Memory B cell (primary cell): ENCODE measurements at regions not wholly inside any gene's neighbourhood (a gene's known extent, or its start where the extent isn't known, plus 50 kb on each side); places are given as distances from the start of the nearest gene placed in this dataset.

Source experiments
- ATAC-seq: fragments of 150-1000 bp; cut with Tn5 transposase; 2 replicates; pipeline ENCODE4 v1.10.0; 2021; ENCODE audit warnings: low read depth, mild to moderate bottlenecking, moderate library complexity
- DNase-seq, 2 donors: peaks; one replicate each; pipeline ENCODE4 v3.0.0; 2022; ENCODE audit warnings: low spot score in 2 of 2
- H3K27ac Mint-ChIP-seq: one replicate; pipeline ENCODE4 v1.8.0; 2022; ENCODE audit warnings: mild to moderate bottlenecking, moderate library complexity, mixed read lengths
- H3K27me3 Mint-ChIP-seq: one replicate; pipeline ENCODE4 v1.8.0; 2022; ENCODE audit warnings: mixed read lengths
- H3K36me3 Mint-ChIP-seq: one replicate; pipeline ENCODE4 v1.8.0; 2022; ENCODE audit warnings: mild to moderate bottlenecking, mixed read lengths
- H3K4me1 Mint-ChIP-seq: one replicate; pipeline ENCODE4 v1.8.0; 2022; ENCODE audit warnings: mixed read lengths
- H3K4me3 Mint-ChIP-seq: one replicate; pipeline ENCODE4 v1.8.0; 2022; ENCODE audit warnings: mild to moderate bottlenecking, moderate library complexity, mixed read lengths
- H3K9me3 Mint-ChIP-seq: one replicate; pipeline ENCODE4 v1.8.0; 2022; ENCODE audit warnings: mixed read lengths

GRCh38 chr3:107977221-107978130 is 113.4 kb downstream of the CD47 start:
- Mint-ChIP-seq H3K4me1 (peaks cover 5% of the 10 kb centered on the region), H3K27me3 (peaks cover 2% of the 10 kb centered on the region), H3K9me3 (no peaks in the 10 kb centered on the region), H3K36me3 (no peaks in the 10 kb centered on the region), H3K4me3 (no peak overlapping the region), H3K27ac (no peak overlapping the region)
- ATAC-seq (no peak), DNase-seq (no peak)

GRCh38 chr3:107976202-107976800 is 114.5 kb downstream of the CD47 start:
- DNase-seq (no peak), ATAC-seq (no peak)
- Mint-ChIP-seq H3K27me3 (peaks cover 2% of the 10 kb centered on the region), H3K4me3 (no peak overlapping the region), H3K4me1 (peaks cover 5% of the 10 kb centered on the region), H3K27ac (no peak overlapping the region), H3K36me3 (no peaks in the 10 kb centered on the region), H3K9me3 (no peaks in the 10 kb centered on the region)

GRCh38 chr3:107975529-107976201 is 115.2 kb downstream of the CD47 start:
- no peaks in the 10 kb centered on the region for H3K36me3 Mint-ChIP-seq
- peaks cover 2% of the 10 kb centered on the region for H3K27me3 Mint-ChIP-seq
- H3K27ac Mint-ChIP-seq, result no peak overlapping the region
- no peak for DNase-seq
- ATAC-seq, result no peak
- peaks cover 5% of the 10 kb centered on the region for H3K4me1 Mint-ChIP-seq
- H3K9me3 Mint-ChIP-seq, result no peaks in the 10 kb centered on the region
- no peak overlapping the region for H3K4me3 Mint-ChIP-seq

GRCh38 chr3:107973961-107974360 is 116.9 kb downstream of the CD47 start:
- DNase-seq (no peak), ATAC-seq (no peak)
- H3K27ac Mint-ChIP-seq, result no peak overlapping the region
- H3K27me3 Mint-ChIP-seq, result peaks cover 2% of the 10 kb centered on the region
- H3K4me3 Mint-ChIP-seq, result no peak overlapping the region
- H3K9me3 Mint-ChIP-seq, result no peaks in the 10 kb centered on the region
- no peaks in the 10 kb centered on the region for H3K36me3 Mint-ChIP-seq
- peaks cover 5% of the 10 kb centered on the region for H3K4me1 Mint-ChIP-seq

DNA sequence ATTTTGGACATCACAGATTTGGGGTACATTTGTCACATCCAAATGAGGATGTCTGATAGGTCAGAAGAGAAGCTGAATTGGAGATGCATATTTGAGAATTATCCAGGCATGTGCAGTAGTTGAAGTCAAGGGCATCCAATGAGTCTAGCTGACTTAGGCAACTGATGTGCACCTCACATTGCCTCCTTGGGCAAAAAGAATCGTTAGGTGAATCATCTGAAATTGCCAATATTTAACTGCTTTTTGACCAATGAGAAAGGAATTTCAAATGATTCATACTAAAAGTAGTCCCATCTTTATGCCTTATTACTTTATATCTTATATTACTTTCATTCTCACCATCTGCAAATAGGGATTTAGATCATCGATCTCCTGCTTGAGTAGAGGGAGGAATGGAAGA is 117.7 kb downstream of the CD47 start:
- no peak overlapping the region for H3K4me3 Mint-ChIP-seq
- no peaks in the 10 kb centered on the region for H3K36me3 Mint-ChIP-seq
- H3K27me3 Mint-ChIP-seq, result peaks cover 2% of the 10 kb centered on the region
- H3K9me3 Mint-ChIP-seq, result no peaks in the 10 kb centered on the region
- no peak for DNase-seq
- no peak for ATAC-seq
- H3K27ac Mint-ChIP-seq, result no peak overlapping the region
- peaks cover 5% of the 10 kb centered on the region for H3K4me1 Mint-ChIP-seq

- Mint-ChIP-seq H3K27me3 (peaks cover 2% of the 10 kb centered on the region), H3K27ac (no peak overlapping the region), H3K36me3 (no peaks in the 10 kb centered on the region), H3K4me1 (peaks cover 5% of the 10 kb centered on the region), H3K4me3 (no peak overlapping the region), H3K9me3 (no peaks in the 10 kb centered on the region)
- no peak for DNase-seq
- no peak for ATAC-seq
Measured at GRCh38 chr3:107970993-107971580, 119.7 kb downstream of the CD47 start.

DNA sequence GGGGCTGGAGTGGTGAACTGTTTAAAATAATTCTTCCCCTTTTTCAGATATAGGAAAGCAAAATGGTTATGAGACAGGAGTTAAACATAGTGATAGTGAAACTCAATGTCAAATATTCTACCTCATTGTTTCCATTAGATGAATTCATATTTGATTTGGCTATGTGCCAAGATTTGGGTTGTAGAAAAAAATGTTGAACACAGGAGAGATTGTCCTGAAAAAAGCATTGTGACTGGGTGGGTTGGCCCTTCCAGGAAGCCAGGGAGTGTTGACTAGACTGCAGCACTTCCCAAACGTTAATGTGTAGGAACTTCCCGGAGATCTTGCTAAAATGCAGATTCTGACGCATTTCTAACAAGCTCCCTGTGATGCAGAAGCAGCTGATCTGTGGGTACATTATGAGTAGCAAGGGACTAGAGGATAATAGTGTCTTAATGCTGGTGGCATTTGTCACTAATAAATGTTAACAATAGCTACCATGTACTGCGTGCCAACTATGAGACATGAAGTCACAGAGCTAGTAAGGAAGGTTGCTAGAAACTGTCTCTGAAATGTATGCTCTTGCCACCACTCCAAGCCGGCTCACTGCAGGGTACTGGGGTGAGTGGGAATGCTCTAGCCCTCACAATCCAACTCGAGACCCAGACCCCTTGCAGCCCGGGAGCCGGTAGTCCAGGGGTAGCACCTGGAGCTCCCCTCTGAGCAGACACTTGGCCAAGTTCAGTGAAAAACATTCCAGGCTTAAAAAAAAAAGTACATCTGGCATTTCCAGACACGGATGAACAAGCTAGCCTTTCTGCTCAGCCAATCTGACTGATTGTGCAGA is 120.6 kb downstream of the CD47 start:
- Mint-ChIP-seq H3K4me1 (no peaks in the 10 kb centered on the region), H3K27me3 (peaks cover 2% of the 10 kb centered on the region), H3K36me3 (no peaks in the 10 kb centered on the region), H3K9me3 (no peaks in the 10 kb centered on the region), H3K4me3 (no peak overlapping the region), H3K27ac (no peak overlapping the region)
- ATAC-seq (no peak), DNase-seq (no peak)

GRCh38 chr3:107969525-107969924 is 121.3 kb downstream of the CD47 start:
- no peaks in the 10 kb centered on the region for H3K9me3 Mint-ChIP-seq

DNA sequence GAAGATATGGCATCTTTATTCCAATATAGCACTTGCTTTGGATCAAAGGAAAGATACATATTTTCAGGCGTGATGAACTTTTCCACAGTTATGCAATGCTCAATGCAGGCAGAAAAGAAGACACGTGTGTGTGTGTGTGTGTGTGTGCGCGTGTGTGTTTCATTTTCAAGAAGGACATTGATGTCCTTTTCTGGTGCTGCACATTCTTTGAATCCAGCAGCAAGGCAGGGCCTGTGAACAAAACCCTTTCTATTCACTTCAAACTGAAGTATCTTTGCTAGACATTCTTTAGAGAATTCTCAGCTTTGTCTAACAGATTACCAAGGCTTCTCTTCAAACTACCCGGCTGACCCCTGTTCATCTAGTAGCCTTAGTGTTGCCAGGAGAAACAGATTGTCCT is 124.6 kb downstream of the CD47 start:
- no peak for DNase-seq
- H3K36me3 Mint-ChIP-seq, result no peaks in the 10 kb centered on the region
- no peaks in the 10 kb centered on the region for H3K27me3 Mint-ChIP-seq
- H3K4me1 Mint-ChIP-seq, result no peaks in the 10 kb centered on the region
- H3K27ac Mint-ChIP-seq, result no peak overlapping the region
- H3K4me3 Mint-ChIP-seq, result no peak overlapping the region
- no peaks in the 10 kb centered on the region for H3K9me3 Mint-ChIP-seq
- ATAC-seq, result no peak

More at GRCh38 chr3:107969525-107969924, 121.3 kb downstream of the CD47 start:
- H3K4me3 Mint-ChIP-seq, result no peak overlapping the region
- DNase-seq (no peak), ATAC-seq (no peak)
- no peaks in the 10 kb centered on the region for H3K4me1 Mint-ChIP-seq
- no peak overlapping the region for H3K27ac Mint-ChIP-seq
- no peaks in the 10 kb centered on the region for H3K36me3 Mint-ChIP-seq
- peaks cover 2% of the 10 kb centered on the region for H3K27me3 Mint-ChIP-seq

- no peak for DNase-seq
- Mint-ChIP-seq H3K4me3 (no peak overlapping the region), H3K9me3 (no peaks in the 10 kb centered on the region), H3K4me1 (no peaks in the 10 kb centered on the region), H3K36me3 (no peaks in the 10 kb centered on the region), H3K27me3 (no peaks in the 10 kb centered on the region), H3K27ac (no peak overlapping the region)
- no peak for ATAC-seq
Measured at GRCh38 chr3:107965136-107965655, 125.6 kb downstream of the CD47 start.

- ATAC-seq (no peak), DNase-seq (no peak)
- no peaks in the 10 kb centered on the region for H3K27me3 Mint-ChIP-seq
- no peaks in the 10 kb centered on the region for H3K4me1 Mint-ChIP-seq
- H3K4me3 Mint-ChIP-seq, result no peak overlapping the region
- H3K36me3 Mint-ChIP-seq, result no peaks in the 10 kb centered on the region
- H3K9me3 Mint-ChIP-seq, result no peaks in the 10 kb centered on the region
- H3K27ac Mint-ChIP-seq, result no peak overlapping the region
Measured at GRCh38 chr3:107963581-107963980, 127.2 kb downstream of the CD47 start.

GRCh38 chr3:107962946-107963345 is 127.9 kb downstream of the CD47 start:
- H3K4me1 Mint-ChIP-seq, result no peaks in the 10 kb centered on the region
- no peak overlapping the region for H3K4me3 Mint-ChIP-seq
- ATAC-seq (no peak), DNase-seq (no peak)
- H3K27ac Mint-ChIP-seq, result no peak overlapping the region
- no peaks in the 10 kb centered on the region for H3K9me3 Mint-ChIP-seq
- no peaks in the 10 kb centered on the region for H3K36me3 Mint-ChIP-seq
- no peaks in the 10 kb centered on the region for H3K27me3 Mint-ChIP-seq

GRCh38 chr3:107962037-107962436 is 128.8 kb downstream of the CD47 start:
- H3K27me3 Mint-ChIP-seq, result no peaks in the 10 kb centered on the region
- ATAC-seq, result no peak
- no peaks in the 10 kb centered on the region for H3K36me3 Mint-ChIP-seq
- H3K4me1 Mint-ChIP-seq, result no peaks in the 10 kb centered on the region
- H3K27ac Mint-ChIP-seq, result no peak overlapping the region
- no peak overlapping the region for H3K4me3 Mint-ChIP-seq
- no peaks in the 10 kb centered on the region for H3K9me3 Mint-ChIP-seq
- DNase-seq, result no peak
